NCI-H187 treated with DMSO at 0.1 percent for 48 hours (cell line): ENCODE measurements at regions not wholly inside any gene's neighbourhood (a gene's known extent, or its start where the extent isn't known, plus 50 kb on each side); places are given as distances from the start of the nearest gene placed in this dataset.

Experiments
- DNase-seq: peaks from one replicate; lab custom pipeline; 2025; lab: John Stamatoyannopoulos, UW

- DNase-seq = no peak
These were observed 223.6 kb upstream of the ADGRL2 start for GRCh38 chr1:81577004-81577697.

GRCh38 chr1:81574408-81574807 is 226.3 kb upstream of the ADGRL2 start:
- DNase-seq = no peak

GRCh38 chr1:81573458-81573857 is 227.3 kb upstream of the ADGRL2 start:
- DNase-seq = no peak

- DNase-seq = no peak
These were observed 228.8 kb upstream of the ADGRL2 start for GRCh38 chr1:81571946-81572345.

GRCh38 chr1:81569761-81570160 is 231.0 kb upstream of the ADGRL2 start:
- DNase-seq = no peak

GRCh38 chr1:81563632-81564031 is 237.1 kb upstream of the ADGRL2 start:
- DNase-seq = no peak

GRCh38 chr1:81562934-81563333 is 237.8 kb upstream of the ADGRL2 start:
- no peak for DNase-seq

- DNase-seq = no peak
These were observed 240.1 kb upstream of the ADGRL2 start for GRCh38 chr1:81560629-81561028.

- DNase-seq = no peak
These were observed 240.9 kb upstream of the ADGRL2 start for GRCh38 chr1:81559662-81560350.

- no peak for DNase-seq
These were observed 242.2 kb upstream of the ADGRL2 start for GRCh38 chr1:81558291-81559076.

- DNase-seq = no peak
These were observed 243.8 kb upstream of the ADGRL2 start for GRCh38 chr1:81556968-81557367.

GRCh38 chr1:81554534-81554933 is 246.2 kb upstream of the ADGRL2 start:
- no peak for DNase-seq

GRCh38 chr1:81554108-81554507 is 246.6 kb upstream of the ADGRL2 start:
- DNase-seq = no peak

GRCh38 chr1:81553503-81553902 is 247.2 kb upstream of the ADGRL2 start:
- DNase-seq = no peak

GRCh38 chr1:81551946-81552345 is 248.8 kb upstream of the ADGRL2 start:
- no peak for DNase-seq

GRCh38 chr1:81550753-81551152 is 250.0 kb upstream of the ADGRL2 start:
- DNase-seq = no peak

GRCh38 chr1:81549588-81550127 is 251.1 kb upstream of the ADGRL2 start:
- DNase-seq = no peak

- no peak for DNase-seq
These were observed 251.7 kb upstream of the ADGRL2 start for GRCh38 chr1:81548918-81549587.

GRCh38 chr1:81547912-81548303 is 252.8 kb upstream of the ADGRL2 start:
- DNase-seq = no peak

GRCh38 chr1:81547261-81547911 is 253.3 kb upstream of the ADGRL2 start:
- DNase-seq = no peak

- no peak for DNase-seq
These were observed 255.0 kb upstream of the ADGRL2 start for GRCh38 chr1:81545734-81546133.

- no peak for DNase-seq
These were observed 257.0 kb upstream of the ADGRL2 start for GRCh38 chr1:81543764-81544163.
